ENCODE measurements at regions not wholly inside any gene's neighbourhood (a gene's known extent, or its start where the extent isn't known, plus 50 kb on each side); places are given as distances from the start of the nearest gene placed in this dataset.

DNA sequence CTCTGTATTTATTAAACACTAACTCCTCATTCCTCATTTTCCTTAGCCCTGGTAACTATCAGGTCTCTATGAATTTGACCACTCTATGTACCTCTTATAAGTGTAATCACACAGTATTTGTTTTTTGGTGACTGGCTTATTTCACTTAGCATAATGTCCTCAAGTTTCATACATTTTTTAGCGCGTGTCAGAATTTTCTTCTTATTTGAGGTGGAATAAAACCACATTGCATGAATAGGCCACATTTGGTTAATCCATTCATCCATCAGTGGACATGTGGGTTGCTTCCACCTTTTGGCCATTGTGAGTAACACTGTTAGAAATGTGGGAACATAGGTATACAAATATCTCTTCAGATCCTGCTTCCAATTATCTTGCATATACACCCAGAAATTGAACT, 341.2 kb upstream of the BOD1L1 start:
- no peak overlapping the region for H3K4me3 ChIP-seq (ENCODE audit: low read depth, low read length)
- TF ChIP-seq, protein P1, sequence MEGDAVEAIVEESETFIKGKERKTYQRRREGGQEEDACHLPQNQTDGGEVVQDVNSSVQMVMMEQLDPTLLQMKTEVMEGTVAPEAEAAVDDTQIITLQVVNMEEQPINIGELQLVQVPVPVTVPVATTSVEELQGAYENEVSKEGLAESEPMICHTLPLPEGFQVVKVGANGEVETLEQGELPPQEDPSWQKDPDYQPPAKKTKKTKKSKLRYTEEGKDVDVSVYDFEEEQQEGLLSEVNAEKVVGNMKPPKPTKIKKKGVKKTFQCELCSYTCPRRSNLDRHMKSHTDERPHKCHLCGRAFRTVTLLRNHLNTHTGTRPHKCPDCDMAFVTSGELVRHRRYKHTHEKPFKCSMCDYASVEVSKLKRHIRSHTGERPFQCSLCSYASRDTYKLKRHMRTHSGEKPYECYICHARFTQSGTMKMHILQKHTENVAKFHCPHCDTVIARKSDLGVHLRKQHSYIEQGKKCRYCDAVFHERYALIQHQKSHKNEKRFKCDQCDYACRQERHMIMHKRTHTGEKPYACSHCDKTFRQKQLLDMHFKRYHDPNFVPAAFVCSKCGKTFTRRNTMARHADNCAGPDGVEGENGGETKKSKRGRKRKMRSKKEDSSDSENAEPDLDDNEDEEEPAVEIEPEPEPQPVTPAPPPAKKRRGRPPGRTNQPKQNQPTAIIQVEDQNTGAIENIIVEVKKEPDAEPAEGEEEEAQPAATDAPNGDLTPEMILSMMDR (IDR thresholded peaks at IDR 0.05; ENCODE audit: insufficient read depth, low read depth, low read length, missing control alignments) = no peak
- no peak for DNase-seq (ENCODE audit: low read depth)

DNA sequence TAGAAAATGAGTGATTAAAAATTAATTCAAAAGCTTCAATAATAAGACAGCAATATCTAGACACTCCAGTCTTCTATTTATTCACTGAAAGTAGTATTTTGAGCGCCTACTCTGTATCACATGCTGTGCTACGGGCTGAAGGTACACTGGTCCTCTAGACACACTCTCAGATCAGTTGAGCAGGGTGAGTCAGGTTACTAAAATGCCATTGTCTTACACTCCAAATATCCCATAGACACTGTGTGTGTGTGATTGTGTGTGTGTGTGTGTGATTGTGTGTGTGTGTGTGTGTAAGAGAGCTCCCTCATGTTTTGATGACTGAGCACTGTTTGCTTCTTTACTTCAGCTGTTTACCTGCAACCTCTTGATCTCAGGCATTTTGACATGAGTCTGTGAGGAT, 342.8 kb upstream of the BOD1L1 start:
- TF ChIP-seq, protein P1 (IDR thresholded peaks at IDR 0.05; ENCODE audit: insufficient read depth, low read depth, low read length, missing control alignments) = no peak
- no peak for DNase-seq (ENCODE audit: low read depth)
- no peak overlapping the region for H3K4me3 ChIP-seq (ENCODE audit: low read depth, low read length)

DNA sequence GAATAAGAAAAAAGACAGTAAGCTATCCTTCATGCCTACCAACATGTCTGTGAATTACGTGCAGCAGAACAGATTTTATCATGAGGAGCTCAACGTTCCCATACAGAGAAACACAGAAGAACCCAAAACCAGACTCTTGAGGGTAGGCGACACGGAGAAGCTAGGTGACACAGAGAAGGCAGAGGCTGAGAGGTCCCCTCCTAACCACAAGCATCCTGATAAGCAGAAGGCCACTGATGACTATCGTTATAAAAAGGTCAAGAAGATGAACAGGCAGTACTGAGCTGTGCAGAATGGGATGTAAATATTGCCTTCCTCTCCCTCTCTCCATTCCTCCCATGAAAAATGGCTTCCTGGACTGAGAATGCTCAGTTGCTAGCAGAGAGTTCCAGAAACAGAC, 350.2 kb upstream of the BOD1L1 start:
- no peak overlapping the region for H3K4me3 ChIP-seq (ENCODE audit: low read depth, low read length)
- DNase-seq (ENCODE audit: low read depth) = no peak
- TF ChIP-seq, protein P1 (IDR thresholded peaks at IDR 0.05; ENCODE audit: insufficient read depth, low read depth, low read length, missing control alignments) = no peak

DNA sequence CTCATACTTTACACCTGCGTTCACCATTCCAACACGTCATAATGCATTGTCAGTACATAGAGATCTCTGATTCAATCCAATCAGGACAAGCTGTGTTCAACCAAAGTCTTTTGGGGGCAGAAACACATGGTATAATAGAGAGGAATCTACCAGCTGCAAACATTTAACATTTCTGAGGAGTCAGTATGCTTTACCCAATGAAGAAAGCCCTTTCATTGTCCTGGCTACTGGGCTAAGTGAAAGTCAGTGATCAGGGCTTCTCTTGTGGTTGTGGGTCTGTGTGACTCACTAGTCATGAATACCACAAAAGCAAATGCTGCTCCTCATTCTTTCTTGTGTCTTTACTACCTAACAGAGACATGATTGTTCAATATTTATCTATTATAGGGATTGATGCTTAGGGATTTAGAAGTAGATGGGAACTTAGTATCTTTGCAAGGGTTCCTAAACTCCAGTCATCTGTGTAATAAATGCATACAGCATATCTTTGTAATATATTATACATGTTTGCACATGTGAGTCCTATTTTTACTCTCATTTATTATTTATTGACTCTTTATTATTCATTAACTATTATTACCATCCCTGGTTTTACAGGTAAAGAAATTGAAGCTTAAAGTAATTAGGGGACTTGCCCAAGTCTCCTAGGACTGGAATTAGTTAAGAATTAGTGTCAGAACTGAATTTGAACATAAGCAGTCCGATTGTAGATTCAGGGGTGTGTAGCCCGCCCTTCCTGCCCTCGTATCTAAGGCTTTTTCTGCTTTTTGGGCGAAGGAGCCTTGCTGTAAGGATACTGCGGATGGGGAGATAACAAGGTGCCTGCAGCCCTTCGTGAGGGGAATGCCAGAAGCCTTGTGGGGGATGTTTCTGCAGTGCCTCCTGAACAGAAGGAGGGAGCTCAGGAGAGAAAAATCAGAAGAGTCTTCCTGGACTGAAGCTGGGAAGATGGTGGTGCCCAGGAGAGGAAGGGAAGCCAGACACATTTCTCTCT, 353.1 kb upstream of the BOD1L1 start:
- DNase-seq (ENCODE audit: low read depth) = no peak
- no peak overlapping the region for H3K4me3 ChIP-seq (ENCODE audit: low read depth, low read length)
- TF ChIP-seq, protein P1 (IDR thresholded peaks at IDR 0.05; ENCODE audit: insufficient read depth, low read depth, low read length, missing control alignments) = no peak

DNA sequence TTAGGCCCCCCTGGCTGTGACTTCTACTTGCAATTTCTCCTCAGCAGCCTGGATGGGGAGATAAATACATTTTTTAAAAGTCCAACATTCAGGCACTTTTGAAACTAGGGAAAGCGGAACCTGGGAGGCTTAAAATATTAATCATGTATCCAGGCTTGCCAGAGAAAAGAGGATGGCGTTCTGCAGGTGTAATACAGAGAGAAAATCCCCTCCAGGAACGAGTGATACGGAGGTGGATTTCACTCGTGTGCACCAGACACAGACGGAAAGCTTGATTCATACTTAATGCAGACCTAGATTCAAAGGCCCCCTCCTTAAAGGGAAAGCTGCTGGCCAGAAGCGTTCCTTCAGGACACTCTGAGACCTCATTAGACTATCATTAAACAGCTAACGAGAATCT, 354.0 kb upstream of the BOD1L1 start:
- no peak overlapping the region for H3K4me3 ChIP-seq (ENCODE audit: low read depth, low read length)
- no peak for DNase-seq (ENCODE audit: low read depth)
- TF ChIP-seq, protein P1 (IDR thresholded peaks at IDR 0.05; ENCODE audit: insufficient read depth, low read depth, low read length, missing control alignments) = no peak

DNA sequence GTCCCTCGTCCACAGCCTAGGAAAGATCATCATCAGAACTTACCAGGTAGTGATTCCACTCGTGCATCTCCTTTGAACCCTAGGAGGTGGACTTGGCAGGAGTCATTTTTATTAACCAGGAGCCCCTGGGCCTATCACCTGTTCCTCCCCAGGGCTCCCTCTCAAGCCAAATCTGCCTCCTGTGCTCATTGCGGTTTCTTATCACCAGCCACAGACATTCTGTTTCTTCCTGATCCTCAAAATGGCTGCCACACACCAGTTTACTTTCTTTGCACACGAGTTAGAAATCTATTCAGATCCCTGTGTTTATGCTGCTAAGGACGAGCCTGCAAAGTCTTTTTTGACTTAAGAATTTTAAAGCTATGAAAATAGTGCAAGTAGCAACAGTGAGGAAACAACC, 354.5 kb upstream of the BOD1L1 start:
- H3K4me3 ChIP-seq (ENCODE audit: low read depth, low read length) = no peak overlapping the region
- TF ChIP-seq, protein P1 (IDR thresholded peaks at IDR 0.05; ENCODE audit: insufficient read depth, low read depth, low read length, missing control alignments) = no peak
- no peak for DNase-seq (ENCODE audit: low read depth)

All from GM12865 (cell line).